ENCODE measurements at regions not wholly inside any gene's neighbourhood (a gene's known extent, or its start where the extent isn't known, plus 50 kb on each side); places are given as distances from the start of the nearest gene placed in this dataset.
A peak's percentile ranks its signal among the peaks of the same experiment; 100 is the strongest.
"Not testable (repeated sequence)": the region's sequence is repeated elsewhere in the genome, so short reads cannot be mapped to it uniquely, and the experiment has no call there.

GRCh38 chr1:2953688-2954285, 67.5 kb upstream of the ACTRT2 start:
- DNase-seq = no peak

- DNase-seq = no peak
Measured at GRCh38 chr1:2955652-2956051, 65.6 kb upstream of the ACTRT2 start.

- no peak for DNase-seq
Measured at GRCh38 chr1:2956576-2956975, 64.7 kb upstream of the ACTRT2 start.

- no peak for DNase-seq
Measured at GRCh38 chr1:2957329-2957728, 63.9 kb upstream of the ACTRT2 start.

- DNase-seq = not testable (repeated sequence)
Measured at GRCh38 chr1:2959881-2960280, 61.4 kb upstream of the ACTRT2 start.

GRCh38 chr1:2961081-2961480, 60.2 kb upstream of the ACTRT2 start:
- no peak for DNase-seq

GRCh38 chr1:2961661-2962060, 59.6 kb upstream of the ACTRT2 start:
- DNase-seq = no peak

- no peak for DNase-seq
Measured at GRCh38 chr1:2962061-2962460, 59.2 kb upstream of the ACTRT2 start.

GRCh38 chr1:2962541-2962940, 58.7 kb upstream of the ACTRT2 start:
- no peak for DNase-seq

GRCh38 chr1:2962946-2963345, 58.3 kb upstream of the ACTRT2 start:
- no peak for DNase-seq

- no peak for DNase-seq
Measured at GRCh38 chr1:2965676-2966075, 55.6 kb upstream of the ACTRT2 start.

GRCh38 chr1:2966449-2967328, 54.6 kb upstream of the ACTRT2 start:
- DNase-seq = no peak

- no peak for DNase-seq
Measured at GRCh38 chr1:2967329-2967725, 53.9 kb upstream of the ACTRT2 start.

- DNase-seq = no peak
Measured at GRCh38 chr1:2967881-2968280, 53.4 kb upstream of the ACTRT2 start.

GRCh38 chr1:2968471-2968881, 52.8 kb upstream of the ACTRT2 start:
- DNase-seq = peak; percentile 20

GRCh38 chr1:2969011-2969844, 52.0 kb upstream of the ACTRT2 start:
- no peak for DNase-seq

- no peak for DNase-seq
Measured at GRCh38 chr1:2969845-2970291, 51.4 kb upstream of the ACTRT2 start.

- DNase-seq = no peak
Measured at GRCh38 chr1:2970311-2971071, 50.8 kb upstream of the ACTRT2 start.

GRCh38 chr1:2971101-2971501, 50.2 kb upstream of the ACTRT2 start:
- DNase-seq = no peak
